Left lung (tissue), 4 donors: ENCODE measurements at regions not wholly inside any gene's neighbourhood (a gene's known extent, or its start where the extent isn't known, plus 50 kb on each side); places are given as distances from the start of the nearest gene placed in this dataset.

ENCODE experiments used
- ATAC-seq: fragments of 200-7000 bp; cut with Tn5 transposase; one replicate; pipeline ENCODE4 v1.9.1; 2020; ENCODE audit warnings: moderate library complexity
- DNase-seq, 4 donors: peaks; one replicate each; pipeline ENCODE4 v3.0.0-alpha.2; 2013 to 2020
- H3K27ac ChIP-seq, 2 donors: fragments of 200-600 bp; sonication (generic) in 1 of 2; one replicate each; pipeline versions ENCODE4 v1.5.0 to v1.8.0; 2020 to 2021
- H3K27me3 ChIP-seq, 2 donors: fragments of 200-600 bp; sonication (generic) in 1 of 2; one replicate each; pipeline versions ENCODE4 v1.5.0 to v1.8.0; 2020 to 2021
- H3K36me3 ChIP-seq, 2 donors: fragments of 200-600 bp; sonication (generic) in 1 of 2; one replicate each; pipeline versions ENCODE4 v1.5.0 to v1.8.0; 2020 to 2021
- H3K4me1 ChIP-seq, 2 donors: fragments of 200-600 bp; one replicate each; pipeline ENCODE4 v1.8.0; 2021
- H3K4me3 ChIP-seq, 2 donors: fragments of 200-600 bp; sonication (generic) in 1 of 2; one replicate each; pipeline versions ENCODE4 v1.5.0 to v1.8.0; 2020 to 2021; ENCODE audit warnings: mild to moderate bottlenecking in 1 of 2
- H3K9me3 ChIP-seq, 2 donors: fragments of 200-600 bp; sonication (generic) in 1 of 2; one replicate each; pipeline versions ENCODE4 v1.5.0 to v1.8.0; 2020 to 2021
- CTCF ChIP-seq, 2 donors: fragments of 200-600 bp; sonication (generic) in 1 of 2; IDR thresholded peaks; one replicate each; pipeline versions ENCODE4 v1.5.0 to v1.8.0; 2021; ENCODE audit warnings: antibody characterized with exemption in 2 of 2
- intact Hi-C, 2 donors: fragments of 100-400 bp; cut with DNase I; formaldehyde crosslinking; loops; one replicate each; pipeline versions ENCODE4 v1.11.2 to v1.14.2; 2022
- donor health status: DM: no; HTN: yes; CAD: no.
- donor health status: DM: no; HTN: no; CAD: no.

DNA sequence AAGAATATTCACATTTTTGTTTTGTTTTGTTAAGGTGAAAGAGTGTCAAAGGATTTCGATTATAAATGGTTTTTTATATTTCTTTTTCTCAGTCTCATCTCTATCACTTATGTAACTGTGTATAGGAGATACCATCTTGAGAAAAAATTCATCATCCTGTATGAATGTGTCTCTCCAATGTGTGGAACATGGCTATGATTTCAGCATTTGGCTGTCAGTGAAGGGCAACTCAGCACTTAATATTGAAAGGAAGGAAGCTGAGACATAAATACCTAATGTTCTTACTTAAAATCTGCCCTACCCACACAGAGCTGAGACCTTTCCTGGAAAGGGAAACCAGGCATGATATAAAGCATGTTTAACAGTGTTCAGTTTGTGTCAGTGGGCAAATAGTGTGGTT is 474.2 kb upstream of the RIOK2 start:
- intact Hi-C loops, result no loop called here
- DNase-seq (no peak), ATAC-seq (no peak)
- Histone ChIP-seq H3K4me3 (no peak overlapping the region), H3K9me3 (no peaks in the 10 kb centered on the region), H3K27ac (no peak overlapping the region), H3K36me3 (no peaks in the 10 kb centered on the region), H3K4me1 (no peaks in the 10 kb centered on the region), H3K27me3 (no peaks in the 10 kb centered on the region)
- no peak for TF ChIP-seq CTCF (IDR thresholded peaks at IDR 0.05)

DNA sequence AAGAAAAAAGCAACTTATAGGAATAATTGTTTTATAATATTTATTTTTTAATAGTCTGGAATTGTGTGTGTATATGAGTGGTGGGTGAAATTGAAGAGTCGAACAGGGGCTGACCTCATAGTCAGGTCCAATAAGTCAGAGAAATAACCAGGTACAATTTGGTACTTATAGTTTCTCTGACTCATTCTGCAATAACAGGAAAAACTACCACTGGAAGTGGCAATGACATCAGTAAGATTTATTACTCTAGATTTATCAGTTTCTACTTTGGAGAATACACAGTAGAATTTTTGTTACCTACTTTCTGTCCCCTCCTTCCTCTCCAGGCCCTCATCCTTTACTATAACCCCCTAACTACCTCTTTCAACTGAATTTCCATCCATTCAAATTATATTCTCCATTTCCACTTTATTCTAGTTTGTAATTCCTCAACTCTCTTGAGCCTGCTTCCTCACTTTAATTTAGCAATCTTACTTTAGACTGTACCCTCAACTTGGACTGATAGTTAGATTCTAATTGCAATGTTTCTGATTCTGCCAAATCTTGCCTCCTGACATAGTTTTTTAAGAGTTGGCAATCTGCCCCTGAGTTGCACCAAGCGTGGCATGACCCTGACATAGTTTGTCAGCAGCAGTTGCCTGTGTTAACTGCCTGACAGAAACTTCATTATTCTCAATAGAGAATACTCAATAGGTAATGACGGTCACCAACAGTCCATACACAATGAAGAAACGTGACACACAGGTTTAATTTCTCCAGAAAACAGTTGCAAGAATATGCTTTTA is 475.3 kb upstream of the RIOK2 start:
- H3K4me1 ChIP-seq, result no peaks in the 10 kb centered on the region
- H3K27ac ChIP-seq, result no peak overlapping the region
- no peaks in the 10 kb centered on the region for H3K27me3 ChIP-seq
- intact Hi-C loops, result no loop called here
- no peak overlapping the region for H3K4me3 ChIP-seq
- no peaks in the 10 kb centered on the region for H3K9me3 ChIP-seq
- no peaks in the 10 kb centered on the region for H3K36me3 ChIP-seq
- no peak for DNase-seq
- no peak for TF ChIP-seq CTCF (IDR thresholded peaks at IDR 0.05)
- ATAC-seq, result no peak

- DNase-seq, result no peak
- no peaks in the 10 kb centered on the region for H3K27me3 ChIP-seq
- H3K4me3 ChIP-seq, result no peak overlapping the region
- H3K36me3 ChIP-seq, result no peaks in the 10 kb centered on the region
- TF ChIP-seq CTCF (IDR thresholded peaks at IDR 0.05), result no peak
- no peaks in the 10 kb centered on the region for H3K9me3 ChIP-seq
- intact Hi-C loops, result no loop called here
- no peaks in the 10 kb centered on the region for H3K4me1 ChIP-seq
- no peak for ATAC-seq
- no peak overlapping the region for H3K27ac ChIP-seq
Observed at GRCh38 chr5:97666783-97667182, 483.7 kb upstream of the RIOK2 start.

- TF ChIP-seq CTCF (IDR thresholded peaks at IDR 0.05), result no peak
- H3K4me3 ChIP-seq, result no peak overlapping the region
- no peak overlapping the region for H3K27ac ChIP-seq
- peaks cover 0 to 8% of the 10 kb centered on the region in 2 donors for H3K9me3 ChIP-seq
- intact Hi-C loops, result no loop called here
- no peak for DNase-seq
- H3K36me3 ChIP-seq, result no peaks in the 10 kb centered on the region
- ATAC-seq, result no peak
- H3K27me3 ChIP-seq, result no peaks in the 10 kb centered on the region
- no peaks in the 10 kb centered on the region for H3K4me1 ChIP-seq
Observed at GRCh38 chr5:97670447-97670846, 487.4 kb upstream of the RIOK2 start.

DNA sequence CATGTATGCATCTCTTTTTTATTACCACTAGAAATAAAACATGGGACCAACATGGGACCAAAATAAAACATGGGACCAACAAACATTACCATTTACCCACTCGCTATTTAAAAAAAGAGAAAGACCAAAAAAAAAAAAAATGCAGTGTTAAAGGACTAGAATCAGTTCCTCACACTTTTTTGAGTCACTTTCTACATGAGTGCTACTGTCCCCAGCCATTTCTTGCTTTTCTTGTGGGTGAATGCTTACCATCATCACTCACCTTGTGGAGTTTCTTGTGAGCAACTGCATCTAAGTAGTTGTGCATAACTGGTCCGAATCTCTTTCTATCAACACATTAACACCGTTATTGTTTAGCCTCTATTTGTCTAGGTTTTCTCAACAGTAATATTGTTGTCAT is 493.6 kb upstream of the RIOK2 start:
- ATAC-seq, result no peak
- H3K36me3 ChIP-seq, result no peaks in the 10 kb centered on the region
- DNase-seq, result no peak
- no peaks in the 10 kb centered on the region for H3K4me1 ChIP-seq
- peaks cover 0 to 13% of the 10 kb centered on the region in 2 donors for H3K9me3 ChIP-seq
- H3K27ac ChIP-seq, result no peak overlapping the region
- H3K4me3 ChIP-seq, result no peak overlapping the region
- TF ChIP-seq CTCF (IDR thresholded peaks at IDR 0.05), result no peak
- H3K27me3 ChIP-seq, result no peaks in the 10 kb centered on the region
- intact Hi-C loops, result no loop called here
